ENCODE measurements at regions not wholly inside any gene's neighbourhood (a gene's known extent, or its start where the extent isn't known, plus 50 kb on each side); places are given as distances from the start of the nearest gene placed in this dataset.

DNA sequence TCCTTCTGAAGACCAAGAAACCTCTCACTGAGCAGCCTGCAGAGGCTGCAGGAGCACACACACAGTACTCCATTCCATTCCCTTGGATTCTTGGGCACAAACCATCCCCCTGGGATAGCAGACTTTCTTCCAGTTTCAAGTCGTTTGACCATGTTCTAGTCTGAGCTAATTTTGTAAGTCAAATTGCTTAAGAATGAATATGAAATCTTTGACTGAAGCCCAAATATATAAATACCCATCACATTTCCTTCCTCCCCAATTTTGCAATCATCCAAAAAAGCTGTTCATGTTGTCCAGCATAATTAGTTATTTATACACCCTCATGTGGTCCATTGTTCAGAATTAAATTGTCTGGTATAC is 231.2 kb upstream of the TPRG1 start:
- no peak for DNase-seq (ENCODE audit: low spot score)

DNA sequence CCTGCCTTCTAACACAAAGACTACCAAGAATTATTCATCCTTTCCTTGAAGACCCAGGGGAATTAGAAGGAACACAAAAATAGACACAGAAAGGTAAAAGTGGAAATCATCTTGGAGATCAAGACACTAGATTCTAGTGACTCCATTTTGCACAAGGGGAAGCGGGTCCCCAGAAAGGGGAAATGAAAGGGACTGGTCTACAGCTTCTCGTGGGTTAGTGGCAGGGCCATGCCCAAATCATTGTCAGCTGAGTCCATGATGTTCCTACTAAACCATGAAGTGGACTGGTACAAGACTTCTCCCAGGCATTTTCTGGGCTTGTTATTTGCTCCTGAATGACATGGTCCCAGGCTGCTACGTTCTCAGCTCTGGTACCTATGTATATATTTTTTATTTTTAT is 230.7 kb upstream of the TPRG1 start:
- DNase-seq (ENCODE audit: low spot score), result no peak

- no peak for DNase-seq (ENCODE audit: low spot score)
These were observed 229.6 kb upstream of the TPRG1 start for GRCh38 chr3:188942191-188942590.

GRCh38 chr3:188943591-188943990 is 228.2 kb upstream of the TPRG1 start:
- DNase-seq (ENCODE audit: low spot score), result no peak

DNA sequence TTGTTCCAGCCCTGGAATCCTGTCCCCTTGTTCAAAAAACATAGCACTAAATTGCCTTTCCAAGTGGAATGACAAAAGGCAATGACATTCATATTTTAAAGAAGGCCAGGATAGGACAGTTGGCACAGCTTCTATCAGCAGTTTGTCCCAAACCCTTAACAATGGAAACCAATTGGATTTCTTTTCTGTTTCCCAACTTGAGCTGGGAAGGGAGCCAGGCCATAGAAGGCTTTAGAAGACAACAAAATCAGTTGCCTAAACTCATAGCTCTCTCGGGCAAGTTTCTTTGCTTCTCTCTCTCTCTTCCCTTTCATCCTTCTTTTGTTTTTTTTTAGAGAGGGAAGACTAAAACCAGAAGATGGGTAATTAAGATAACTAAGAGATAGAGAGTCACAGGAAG is 227.7 kb upstream of the TPRG1 start:
- no peak for DNase-seq (ENCODE audit: low spot score)

DNA sequence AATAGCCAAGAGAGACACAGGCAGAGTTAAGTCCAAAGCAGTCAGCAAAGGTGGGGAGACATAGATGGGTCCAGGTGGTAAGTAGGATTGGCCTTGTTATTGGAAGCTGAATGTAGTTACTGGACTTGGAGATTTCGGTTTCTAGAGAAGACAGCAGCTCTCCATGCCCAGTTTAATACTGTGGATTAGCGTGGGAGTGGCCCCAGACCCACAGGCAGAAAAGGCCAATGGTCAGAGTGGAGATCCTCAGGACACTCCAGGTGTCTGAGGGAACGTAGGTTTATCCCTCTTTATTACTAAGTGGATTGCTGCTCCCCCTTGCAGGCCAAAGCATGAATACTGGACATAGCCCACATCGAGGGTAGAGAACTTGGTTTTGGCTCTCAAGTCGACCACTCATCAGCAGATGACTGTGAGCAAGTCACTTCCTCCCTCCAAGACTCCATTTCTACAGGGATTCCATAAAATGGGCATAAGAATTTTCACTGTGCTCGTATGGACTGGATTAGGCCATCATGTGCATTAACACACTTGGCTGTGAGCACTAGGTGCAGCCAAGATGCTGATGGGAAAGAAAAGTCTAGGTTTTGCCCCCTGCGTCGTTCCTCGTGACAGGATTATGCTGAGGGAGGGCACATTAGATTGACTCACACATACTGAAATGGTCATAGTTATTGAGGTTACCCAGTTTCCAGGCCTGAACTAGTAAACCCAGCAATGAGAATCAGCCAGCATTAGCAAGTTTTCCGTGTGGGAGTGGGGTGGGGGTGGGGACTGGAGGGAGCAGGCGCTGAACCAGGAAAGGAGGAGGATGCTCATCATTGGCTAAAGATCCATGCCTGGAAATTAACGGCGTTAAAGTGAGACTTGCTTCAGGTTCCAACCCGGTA is 225.2 kb upstream of the TPRG1 start:
- no peak for DNase-seq (ENCODE audit: low spot score)

DNA sequence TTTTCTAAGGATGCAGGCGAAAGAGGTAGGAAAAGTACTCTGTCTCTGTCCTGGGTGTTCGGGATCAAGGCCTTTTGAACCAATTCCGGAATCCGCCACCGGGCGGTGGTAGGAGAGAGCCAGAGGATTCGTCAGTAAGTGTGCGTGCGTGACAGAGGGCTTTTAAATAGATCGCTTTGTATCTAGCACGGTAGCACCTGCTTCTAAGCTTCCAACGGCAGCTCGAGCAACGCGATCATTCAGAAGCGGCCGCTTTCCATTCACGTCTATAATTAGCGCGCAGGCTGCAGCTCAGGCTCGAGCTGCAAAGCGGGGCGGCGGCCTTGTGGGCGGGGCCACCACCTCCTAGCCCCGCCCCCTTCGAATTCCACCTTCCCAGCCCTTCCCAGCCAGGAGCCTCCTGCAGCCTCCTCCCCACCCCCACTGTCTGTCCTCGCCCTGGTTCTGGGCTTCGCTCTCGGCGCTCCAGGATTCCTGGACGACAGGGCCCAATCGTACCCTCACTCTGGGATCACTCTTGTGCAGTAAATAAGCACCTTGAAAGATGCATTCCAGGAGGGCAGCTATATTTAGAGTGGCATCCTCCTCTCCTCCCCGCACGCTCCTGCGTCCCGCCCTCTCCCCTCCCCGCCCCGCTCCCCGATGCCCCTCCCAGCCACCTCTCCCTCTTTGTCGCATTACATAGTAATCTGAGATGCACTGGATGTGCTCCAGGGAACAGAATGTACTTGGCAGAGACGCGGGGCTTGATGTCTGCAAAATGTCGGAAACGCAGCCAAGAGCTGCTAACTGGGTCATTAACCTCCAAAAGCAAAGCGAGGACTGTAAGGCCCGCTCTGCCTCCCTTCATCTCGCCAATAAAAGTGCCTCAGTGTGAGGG is 224.1 kb upstream of the TPRG1 start:
- peak; percentile 89 for DNase-seq (ENCODE audit: low spot score)

DNA sequence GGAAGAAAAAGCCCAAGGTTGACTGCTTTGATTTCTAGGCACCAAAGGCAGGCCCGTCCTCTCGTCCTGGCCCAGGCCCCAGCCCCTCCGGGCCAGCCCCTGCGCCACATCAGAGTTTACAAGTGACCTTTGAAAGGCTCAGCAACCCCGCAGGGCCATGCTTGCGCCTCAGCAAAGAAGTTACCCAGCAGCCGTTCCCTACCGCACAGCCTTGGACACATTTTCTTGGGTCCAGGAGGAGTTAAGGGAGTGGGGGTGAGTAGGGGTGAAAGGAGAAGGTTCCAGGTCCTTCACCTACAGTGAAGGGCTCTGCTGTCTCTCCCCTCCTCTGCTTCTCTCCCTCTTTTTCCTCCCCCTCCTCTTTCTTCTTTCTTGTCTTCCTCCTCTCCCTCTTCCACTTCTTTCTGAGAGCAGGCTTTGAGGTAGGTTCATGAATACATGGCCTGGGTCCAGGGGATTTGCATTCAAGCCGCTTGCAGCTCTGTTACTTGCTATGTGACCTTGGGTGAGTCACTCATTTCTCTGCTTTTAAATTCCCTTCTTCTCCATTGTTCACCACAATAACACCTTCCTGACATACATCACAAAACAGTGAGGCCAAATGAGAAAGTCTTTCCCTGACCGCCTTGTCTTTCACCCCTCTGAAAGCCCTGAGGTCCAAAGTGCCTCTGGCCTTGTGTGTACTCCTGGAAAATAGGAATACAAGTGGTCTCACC is 223.3 kb upstream of the TPRG1 start:
- DNase-seq (ENCODE audit: low spot score), result no peak

- no peak for DNase-seq (ENCODE audit: low spot score)
These were observed 222.8 kb upstream of the TPRG1 start for GRCh38 chr3:188948997-188949389.

GRCh38 chr3:188949456-188949855 is 222.3 kb upstream of the TPRG1 start:
- DNase-seq (ENCODE audit: low spot score), result no peak

- no peak for DNase-seq (ENCODE audit: low spot score)
These were observed 221.8 kb upstream of the TPRG1 start for GRCh38 chr3:188949996-188950395.

DNA sequence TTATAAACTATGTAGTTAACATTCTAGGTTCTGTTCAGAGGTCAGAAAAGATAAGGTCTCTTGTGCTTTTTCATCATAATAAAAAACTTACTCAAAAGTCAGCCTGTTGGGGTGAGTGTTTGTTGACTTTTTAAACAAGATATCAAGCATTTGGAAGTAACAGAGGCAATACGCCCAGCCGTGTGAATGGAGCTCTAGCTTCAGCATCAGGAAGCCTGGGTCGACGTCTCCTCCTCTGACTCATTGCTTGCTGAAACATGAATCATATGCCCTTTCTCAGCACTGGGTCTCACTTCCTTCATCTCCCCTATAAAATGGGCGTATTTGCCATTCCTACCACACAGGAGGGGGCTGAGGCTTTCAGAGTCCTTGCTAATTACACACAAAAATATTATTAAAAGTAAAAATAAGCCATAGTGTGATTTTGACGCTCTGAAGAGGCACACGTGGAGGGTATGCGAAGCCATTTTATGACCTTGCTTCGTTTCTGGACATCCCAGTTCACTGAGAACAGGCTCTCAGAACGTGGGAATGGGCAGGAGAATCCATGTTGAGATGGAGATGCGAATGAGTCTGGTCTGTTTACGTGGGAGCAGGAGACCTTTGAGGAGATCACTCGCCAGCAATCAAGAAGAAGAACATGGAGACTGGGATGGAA is 220.8 kb upstream of the TPRG1 start:
- no peak for DNase-seq (ENCODE audit: low spot score)

DNA sequence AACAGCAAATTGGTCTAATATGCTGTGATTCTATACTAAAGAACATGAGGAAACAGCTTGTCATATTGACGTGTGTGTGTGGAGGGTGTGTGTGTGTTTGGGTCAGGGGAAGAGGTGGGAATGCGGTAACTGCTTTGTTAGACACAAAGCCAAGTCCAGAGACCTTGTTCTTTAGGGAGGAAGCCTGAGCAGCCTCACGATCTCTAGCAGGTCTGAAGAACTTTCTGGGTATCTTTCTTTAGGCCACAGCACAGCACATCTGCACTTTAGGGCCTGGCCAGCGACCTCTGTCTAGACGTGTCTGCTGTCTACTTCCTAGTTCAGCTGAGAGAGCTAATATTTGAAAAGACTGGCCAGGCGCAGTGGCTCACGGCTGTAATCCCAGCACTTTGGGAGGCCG is 220.0 kb upstream of the TPRG1 start:
- no peak for DNase-seq (ENCODE audit: low spot score)

DNA sequence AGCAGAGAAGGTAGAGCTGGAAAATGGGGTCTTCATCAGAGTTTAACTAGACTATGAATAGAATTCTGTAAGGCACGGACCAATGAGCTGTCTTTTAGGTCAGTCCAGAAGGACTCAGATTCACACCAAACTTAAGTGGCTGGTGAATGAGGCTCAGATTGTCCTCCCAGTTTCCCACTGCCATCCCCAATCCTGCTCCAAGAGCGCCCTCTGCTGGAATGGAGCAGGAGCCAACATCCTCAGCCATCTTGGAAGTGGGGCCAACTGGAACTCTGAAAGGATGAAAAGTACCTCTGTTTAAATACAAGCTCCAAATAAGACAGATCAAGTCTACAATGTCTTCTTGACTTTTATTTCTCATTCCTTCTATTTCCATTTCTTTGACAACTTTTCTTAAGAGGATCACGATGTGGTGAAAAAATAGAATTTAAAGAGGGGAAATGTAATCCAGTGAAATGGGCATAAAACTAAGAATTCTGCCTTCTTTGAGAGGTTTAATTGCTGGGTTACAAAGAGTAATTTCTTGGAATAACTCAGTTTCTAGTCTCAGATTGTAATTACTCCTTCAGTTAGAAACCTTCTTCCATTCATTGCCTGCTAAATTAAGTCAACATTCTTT is 217.1 kb upstream of the TPRG1 start:
- DNase-seq (ENCODE audit: low spot score), result peak; percentile 80

- DNase-seq (ENCODE audit: low spot score), result no peak
These were observed 215.9 kb upstream of the TPRG1 start for GRCh38 chr3:188955919-188956318.

DNA sequence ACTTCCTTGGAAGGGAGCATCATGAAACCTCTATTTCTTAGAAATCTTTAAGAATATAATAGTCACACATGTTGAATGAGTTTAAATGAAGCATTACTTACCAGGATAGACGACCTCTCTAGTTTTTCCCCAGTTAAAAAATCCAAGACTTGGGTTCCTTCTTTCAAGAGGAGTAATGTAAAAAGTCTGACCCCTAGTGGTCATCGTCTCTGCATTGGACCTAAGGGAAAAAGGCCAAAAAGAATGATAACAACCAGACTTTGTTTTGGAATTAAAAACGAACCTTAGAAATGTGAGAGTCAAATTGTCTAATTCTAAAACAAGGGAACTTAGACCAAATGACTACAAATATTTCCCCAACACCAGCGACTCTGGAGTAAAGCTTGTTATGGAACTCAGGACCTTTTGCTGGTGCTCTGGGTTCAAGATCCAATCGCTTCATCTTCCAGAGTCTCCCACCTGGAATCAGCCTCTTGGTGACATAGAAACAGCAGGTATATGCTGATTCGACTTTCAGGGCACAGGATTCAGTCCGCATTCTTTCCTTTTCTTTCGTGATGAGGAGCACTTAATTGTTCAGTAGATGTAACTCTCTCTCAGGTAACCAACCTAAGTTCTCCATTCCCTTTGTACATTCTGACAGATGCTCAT is 214.8 kb upstream of the TPRG1 start:
- peak; percentile 33 for DNase-seq (ENCODE audit: low spot score)

DNA sequence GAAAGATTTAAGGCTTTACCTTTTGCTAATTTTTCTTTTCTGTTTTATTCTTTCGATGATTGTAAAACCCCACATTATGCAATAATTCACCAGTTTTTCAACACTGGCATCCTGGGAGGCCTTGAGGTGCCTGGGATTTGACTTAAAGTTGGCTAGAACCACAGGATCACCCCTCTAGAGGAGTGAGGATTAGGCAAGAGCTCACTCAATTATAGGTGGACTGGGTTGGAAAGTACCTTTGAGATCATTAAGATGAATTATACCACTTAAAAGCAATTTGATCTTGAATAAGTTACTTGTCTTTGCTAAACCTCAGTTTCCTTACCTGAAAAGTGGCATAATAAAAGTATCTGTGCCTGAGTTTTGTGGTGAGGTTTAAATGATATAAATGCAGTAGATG is 212.8 kb upstream of the TPRG1 start:
- no peak for DNase-seq (ENCODE audit: low spot score)

DNA sequence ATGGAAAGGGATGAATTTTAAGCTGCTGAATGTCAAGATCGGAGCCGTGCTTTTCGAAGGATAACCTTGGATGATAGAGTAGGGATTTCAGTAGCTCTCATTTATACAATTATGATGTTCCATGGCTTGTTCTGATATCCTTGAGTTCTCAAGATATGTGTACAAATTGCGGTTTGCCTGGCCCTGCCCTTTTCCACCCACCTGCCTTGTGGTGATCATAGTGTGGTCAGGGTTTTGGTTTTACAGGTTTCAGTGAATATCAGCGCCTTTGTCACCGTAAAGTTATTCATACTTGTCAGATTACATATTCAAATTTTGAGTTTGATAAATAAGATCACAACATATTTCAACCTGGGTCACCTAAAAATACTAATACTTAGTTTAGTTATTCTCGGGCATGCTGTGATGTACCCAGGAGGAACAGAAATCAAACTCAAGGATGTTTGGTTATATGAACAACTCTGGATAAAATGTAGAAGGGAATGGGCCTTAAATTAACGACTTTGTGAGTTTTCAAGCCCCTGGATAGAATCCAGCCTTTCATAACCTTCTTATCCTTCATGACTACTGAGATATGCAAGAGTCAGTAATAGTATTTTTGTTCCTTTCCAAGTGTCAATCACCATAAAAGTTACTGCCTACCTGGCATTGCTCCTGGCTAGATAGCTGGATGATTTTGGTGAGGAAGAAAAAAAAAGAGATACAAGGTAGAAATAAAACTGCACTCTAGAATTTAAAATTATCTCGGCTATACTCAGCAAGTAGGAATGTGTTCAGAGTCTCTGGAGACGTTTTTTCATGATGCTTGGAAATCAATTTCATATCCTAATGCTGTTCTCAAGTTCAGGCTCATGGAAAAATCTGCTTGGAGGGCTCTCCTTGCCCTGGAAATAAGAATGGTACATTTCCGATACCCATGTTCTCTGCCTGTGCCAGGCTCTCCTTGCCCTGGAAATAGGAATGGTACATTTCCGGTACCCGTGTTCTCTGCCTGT is 209.2 kb upstream of the TPRG1 start:
- no peak for DNase-seq (ENCODE audit: low spot score)

- no peak for DNase-seq (ENCODE audit: low spot score)
These were observed 206.8 kb upstream of the TPRG1 start for GRCh38 chr3:188964957-188965356.

- DNase-seq (ENCODE audit: low spot score), result no peak
These were observed 199.5 kb upstream of the TPRG1 start for GRCh38 chr3:188972310-188972709.

Measured in D341Med (cell line).